HepG2 (cell line): ENCODE measurements at regions not wholly inside any gene's neighbourhood (a gene's known extent, or its start where the extent isn't known, plus 50 kb on each side); places are given as distances from the start of the nearest gene placed in this dataset.

Source experiments
- ATAC-seq: fragments of 200-7000 bp; cut with Tn5 transposase; 3 replicates; pipeline ENCODE4 v1.9.1; 2020; ENCODE audit warnings: mild to moderate bottlenecking, moderate library complexity
- BruUV-seq: library from RNA; stranded (reverse); fragments of 400-500 nt; replicated peaks from 2 replicates; lab custom pipeline; 2021; lab: Mats Ljungman, UMichigan
- CTCF ChIA-PET: fragments of 300-600 bp; formaldehyde crosslinking; extraction: SDS; loops from one replicate; lab custom pipeline; 2021; ENCODE audit warnings: low total read pairs, inconsistent platforms, low intra/inter-chr PET ratio; lab: Yijun Ruan, JAX
- POLR2A ChIA-PET: fragments of 350-600 bp; sonication (Branson Sonifier 250); formaldehyde crosslinking; loops from one replicate; lab custom pipeline; 2020; ENCODE audit warnings: antibody characterized with exemption, inconsistent platforms; lab: Yijun Ruan, JAX
- DNase-seq: peaks from one replicate; pipeline ENCODE4 v3.0.0-alpha.2; 2015; ENCODE audit warnings: low spot score
- FAIRE-seq: peaks from 3 replicates; lab custom pipeline; 2011; peaks lifted over from hg19 to GRCh38; lab: Jason Lieb, UNC
- H2AFZ ChIP-seq: one replicate; pipeline ENCODE4 v1.6.1; 2011; ENCODE audit warnings: low read length, inconsistent platforms
- H3K27ac ChIP-seq: fragments of 300-600 bp; 3 replicates; pipeline ENCODE4 v1.8.0; 2011; ENCODE audit warnings: mixed run types, mild to moderate bottlenecking, mixed read lengths, low read length, inconsistent platforms; ENCODE audit not compliant: insufficient read depth; ENCODE audit errors: extremely low read length
- H3K27me3 ChIP-seq, 2 experiments: fragments of 200-600 bp in 1 of 2; 2 replicates in 1 of 2; 3 replicates in 1 of 2; pipeline versions ENCODE4 v1.6.0 to v1.8.0; 2011; ENCODE audit warnings: low read length in 2 of 2, mild to moderate bottlenecking in 2 of 2, moderate library complexity in 2 of 2, inconsistent platforms in 1 of 2; ENCODE audit not compliant: insufficient read depth in 2 of 2, control insufficient read depth in 1 of 2
- H3K36me3 ChIP-seq, 2 experiments: fragments of 200-600 bp in 1 of 2; replicated peaks in 1 of 2; 2 replicates in 1 of 2; 3 replicates in 1 of 2; pipeline versions ENCODE4 v1.5.1 to v1.8.0; 2011; ENCODE audit warnings: low read length in 2 of 2, inconsistent platforms in 1 of 2; ENCODE audit not compliant: insufficient read depth in 2 of 2, control insufficient read depth in 1 of 2
- H3K4me1 ChIP-seq: 2 replicates; pipeline ENCODE4 v1.5.1; 2012; ENCODE audit warnings: low read length, inconsistent platforms; ENCODE audit not compliant: insufficient read depth
- H3K4me2 ChIP-seq: 2 replicates; pipeline ENCODE4 v1.6.0; 2011; ENCODE audit warnings: low read depth, low read length, inconsistent platforms
- H3K4me3 ChIP-seq, 3 experiments: fragments of 200-600 bp in 1 of 3; sonication (generic), shearing (Covaris generic) in 1 of 3; replicated peaks in 1 of 3; 2 replicates each; pipeline ENCODE4 v1.5.1; 2011 to 2016; ENCODE audit warnings: low read length in 3 of 3, inconsistent platforms in 2 of 3, low read depth in 2 of 3, mild to moderate bottlenecking in 2 of 3, control low read depth in 1 of 3, mixed read lengths in 1 of 3; ENCODE audit not compliant: insufficient read depth in 1 of 3
- H3K79me2 ChIP-seq: one replicate; pipeline ENCODE4 v1.6.1; 2011; ENCODE audit warnings: low read length, inconsistent platforms; ENCODE audit not compliant: insufficient read depth
- H3K9ac ChIP-seq: 2 replicates; pipeline ENCODE4 v1.6.0; 2011; ENCODE audit warnings: mild to moderate bottlenecking, low read depth, low read length, inconsistent platforms; ENCODE audit not compliant: insufficient read depth
- H3K9me3 ChIP-seq: 2 replicates; pipeline ENCODE4 v1.5.1; 2012; ENCODE audit warnings: mild to moderate bottlenecking, low read length
- H4K20me1 ChIP-seq: 2 replicates; pipeline ENCODE4 v1.6.0; 2011; ENCODE audit warnings: inconsistent platforms, mild to moderate bottlenecking, low read length, moderate library complexity; ENCODE audit not compliant: insufficient read depth
- CCAR2 ChIP-seq: fragments of 200-400 bp; formaldehyde crosslinking; optimal IDR thresholded peaks from 2 replicates; pipeline ENCODE3; 2018; ENCODE audit warnings: low read depth, mild to moderate bottlenecking, low read length, moderate library complexity
- FOSL2 ChIP-seq: sonication (generic); formaldehyde crosslinking; IDR thresholded peaks from 2 replicates; pipeline ENCODE4 v1.4.0; 2020; ENCODE audit warnings: missing genetic modification reagents
- SRSF9 ChIP-seq: fragments of 200-400 bp; formaldehyde crosslinking; IDR thresholded peaks from 2 replicates; pipeline ENCODE4 v1.6.1; 2018; ENCODE audit warnings: borderline replicate concordance, mild to moderate bottlenecking, low read depth, low read length; ENCODE audit not compliant: insufficient read depth, poor library complexity, severe bottlenecking
- SYNCRIP ChIP-seq: fragments of 200-400 bp; formaldehyde crosslinking; IDR thresholded peaks from 2 replicates; pipeline ENCODE4 v1.6.1; 2018; ENCODE audit warnings: mild to moderate bottlenecking, low read depth, low read length; ENCODE audit not compliant: insufficient read depth
- ZEB1 ChIP-seq: IDR thresholded peaks from 2 replicates; pipeline ENCODE4 v1.6.1; 2012; ENCODE audit warnings: mild to moderate bottlenecking, low read depth, inconsistent platforms; ENCODE audit not compliant: insufficient replicate concordance
- WGBS: methylation state at CpG from one replicate; pipeline ENCODE4 v1.1.6; 2017; ENCODE audit warnings: low lambda C conversion rate; 5-methylcytosine and 5-hydroxymethylcytosine counted together
- in situ Hi-C: cut with HindIII; loops from 2 replicates; pipeline ENCODE4 v1.10.0; 2017; ENCODE audit warnings: low pct_unique_long_range_greater_than_20kb; ENCODE audit not compliant: extremely low pct_ligation_motif_present
- intact Hi-C: fragments of 100-400 bp; cut with micrococcal nuclease; formaldehyde crosslinking; loops from one replicate; pipeline ENCODE4 v1.10.0; 2022; ENCODE audit not compliant: unreplicated experiment
- TF ChIP-seq, protein P1 (sequence below): sonication (generic); formaldehyde crosslinking; conservative IDR thresholded peaks from 2 replicates; pipeline ENCODE4 v1.4.0; 2020; ENCODE audit warnings: missing genetic modification reagents

DNA sequence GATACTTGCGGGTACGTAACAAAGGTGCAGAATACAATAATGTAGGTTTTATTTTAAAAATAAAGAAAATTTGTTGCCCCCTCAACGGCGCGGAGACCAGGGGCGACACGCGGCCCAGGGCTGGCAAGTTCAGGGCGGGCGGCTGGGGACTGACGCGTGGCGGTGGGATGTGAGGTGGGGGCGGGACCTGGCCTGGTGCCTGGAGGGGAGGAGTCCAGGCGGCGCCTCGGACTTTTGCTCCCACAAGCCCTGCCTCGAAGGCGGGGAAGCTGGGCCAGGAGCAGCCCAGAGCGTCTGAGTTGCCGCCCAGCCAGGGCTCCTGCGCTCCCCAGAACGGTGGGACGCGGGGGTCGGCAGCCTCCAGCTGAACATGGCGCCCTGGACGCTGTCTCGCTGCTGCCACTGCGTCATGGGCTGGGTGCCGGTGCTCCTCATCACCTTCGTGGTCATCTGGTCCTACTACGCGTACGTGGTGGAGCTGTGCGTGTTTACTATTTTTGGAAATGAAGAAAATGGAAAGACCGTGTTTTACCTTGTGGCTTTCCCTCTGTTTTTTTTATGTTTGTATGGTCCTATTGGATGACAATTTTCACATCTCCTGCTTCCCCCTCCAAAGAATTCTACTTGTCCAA lies 1122.8 kb upstream of the ATXN8OS start:
- Histone ChIP-seq H3K27me3 (no peaks in the 10 kb centered on the region), H2AFZ (no peak overlapping the region), H3K9me3 (no peaks in the 10 kb centered on the region), H3K9ac (no peak overlapping the region), H3K4me1 (no peaks in the 10 kb centered on the region), H3K4me2 (no peak overlapping the region), H4K20me1 (no peaks in the 10 kb centered on the region), H3K79me2 (no peaks in the 10 kb centered on the region), H3K27ac (no peak overlapping the region), H3K4me3 (no peak overlapping the region), H3K36me3 (no peaks in the 10 kb centered on the region)
- WGBS: 72% methylated on average over 30 of the region's 37 CpGs
- ChIA-PET POLR2A (no interaction called here), CTCF (no interaction called here)
- in situ Hi-C loops: no loop called here
- intact Hi-C loops: no loop called here
- BruUV-seq: no TSS peak
- TF ChIP-seq CCAR2 (no peak), FOSL2 (CRISPR knock-in tag) (no peak), SYNCRIP (no peak), ZEB1 (no peak), SRSF9 (no peak)
- TF ChIP-seq, protein P1, sequence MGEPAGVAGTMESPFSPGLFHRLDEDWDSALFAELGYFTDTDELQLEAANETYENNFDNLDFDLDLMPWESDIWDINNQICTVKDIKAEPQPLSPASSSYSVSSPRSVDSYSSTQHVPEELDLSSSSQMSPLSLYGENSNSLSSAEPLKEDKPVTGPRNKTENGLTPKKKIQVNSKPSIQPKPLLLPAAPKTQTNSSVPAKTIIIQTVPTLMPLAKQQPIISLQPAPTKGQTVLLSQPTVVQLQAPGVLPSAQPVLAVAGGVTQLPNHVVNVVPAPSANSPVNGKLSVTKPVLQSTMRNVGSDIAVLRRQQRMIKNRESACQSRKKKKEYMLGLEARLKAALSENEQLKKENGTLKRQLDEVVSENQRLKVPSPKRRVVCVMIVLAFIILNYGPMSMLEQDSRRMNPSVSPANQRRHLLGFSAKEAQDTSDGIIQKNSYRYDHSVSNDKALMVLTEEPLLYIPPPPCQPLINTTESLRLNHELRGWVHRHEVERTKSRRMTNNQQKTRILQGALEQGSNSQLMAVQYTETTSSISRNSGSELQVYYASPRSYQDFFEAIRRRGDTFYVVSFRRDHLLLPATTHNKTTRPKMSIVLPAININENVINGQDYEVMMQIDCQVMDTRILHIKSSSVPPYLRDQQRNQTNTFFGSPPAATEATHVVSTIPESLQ: no peak
- ATAC-seq (no peak), FAIRE-seq (no peak), DNase-seq (no peak)
